Ectodermal cell (in vitro differentiated cells): ENCODE measurements at regions not wholly inside any gene's neighbourhood (a gene's known extent, or its start where the extent isn't known, plus 50 kb on each side); places are given as distances from the start of the nearest gene placed in this dataset.
"Not testable (repeated sequence)": the region's sequence is repeated elsewhere in the genome, so short reads cannot be mapped to it uniquely, and the experiment has no call there.

Source experiments
- H3K27ac ChIP-seq: 2 replicates; pipeline ENCODE4 v1.7.0; 2013; ENCODE audit warnings: mild to moderate bottlenecking, low read depth, low read length; ENCODE audit not compliant: insufficient read depth, poor library complexity, severe bottlenecking
- H3K27me3 ChIP-seq: 2 replicates; pipeline ENCODE4 v1.7.0; 2013; ENCODE audit warnings: mild to moderate bottlenecking, low read length; ENCODE audit not compliant: insufficient read depth, control insufficient read depth, poor library complexity, severe bottlenecking
- H3K36me3 ChIP-seq: one replicate; pipeline ENCODE4 v1.7.0; 2013; ENCODE audit warnings: low read length; ENCODE audit not compliant: control insufficient read depth, insufficient read depth
- H3K4me1 ChIP-seq: one replicate; pipeline ENCODE4 v1.7.0; 2013; ENCODE audit warnings: low read length; ENCODE audit not compliant: control insufficient read depth, insufficient read depth
- H3K4me3 ChIP-seq: 2 replicates; pipeline ENCODE4 v1.7.0; 2013; ENCODE audit warnings: low read depth, low read length, control low read depth; ENCODE audit not compliant: insufficient read depth
- H3K9me3 ChIP-seq: 2 replicates; pipeline ENCODE4 v1.7.0; 2013; ENCODE audit warnings: mild to moderate bottlenecking, low read length, moderate library complexity; ENCODE audit not compliant: control insufficient read depth
- WGBS, 2 experiments: methylation state at CpG; one replicate each; pipeline ENCODE4 v1.1.7; 2013; ENCODE audit warnings: missing lambda C conversion rate in 2 of 2; 5-methylcytosine and 5-hydroxymethylcytosine counted together

GRCh38 chr1:88562991-88563390 lies 121.1 kb upstream of the PKN2 start:
- H3K4me3 ChIP-seq, result no peak overlapping the region
- H3K4me1 ChIP-seq, result no peaks in the 10 kb centered on the region
- no peaks in the 10 kb centered on the region for H3K36me3 ChIP-seq
- no peaks in the 10 kb centered on the region for H3K9me3 ChIP-seq
- 73 to 76% methylated on average over 3 of the region's 3 CpGs for WGBS, 2 experiments
- H3K27ac ChIP-seq, result no peak overlapping the region
- no peaks in the 10 kb centered on the region for H3K27me3 ChIP-seq

GRCh38 chr1:88566615-88567387 lies 117.3 kb upstream of the PKN2 start:
- H3K27me3 ChIP-seq, result no peaks in the 10 kb centered on the region
- H3K9me3 ChIP-seq, result no peaks in the 10 kb centered on the region
- no peaks in the 10 kb centered on the region for H3K4me1 ChIP-seq
- no peak overlapping the region for H3K4me3 ChIP-seq
- WGBS, 2 experiments, result 83% methylated on average over 7 to 9 of the region's 9 CpGs
- no peak overlapping the region for H3K27ac ChIP-seq
- no peaks in the 10 kb centered on the region for H3K36me3 ChIP-seq

- Histone ChIP-seq H3K36me3 (no peaks in the 10 kb centered on the region), H3K27ac (no peak overlapping the region), H3K9me3 (no peaks in the 10 kb centered on the region), H3K4me3 (no peak overlapping the region), H3K27me3 (no peaks in the 10 kb centered on the region), H3K4me1 (no peaks in the 10 kb centered on the region)
- 72 to 78% methylated on average over 1 of the region's 1 CpG for WGBS, 2 experiments
Observed at GRCh38 chr1:88571506-88571905, 112.6 kb upstream of the PKN2 start.

- Histone ChIP-seq H3K27me3 (no peaks in the 10 kb centered on the region), H3K4me1 (no peaks in the 10 kb centered on the region), H3K36me3 (no peaks in the 10 kb centered on the region), H3K9me3 (no peaks in the 10 kb centered on the region), H3K27ac (no peak overlapping the region), H3K4me3 (no peak overlapping the region)
- 96 to 98% methylated on average over 3 of the region's 3 CpGs for WGBS, 2 experiments
Observed at GRCh38 chr1:88579598-88579997, 104.5 kb upstream of the PKN2 start.

- 95% methylated on average over 2 of the region's 2 CpGs for WGBS, 2 experiments
- H3K4me3 ChIP-seq, result no peak overlapping the region
- no peaks in the 10 kb centered on the region for H3K9me3 ChIP-seq
- no peaks in the 10 kb centered on the region for H3K27me3 ChIP-seq
- no peaks in the 10 kb centered on the region for H3K4me1 ChIP-seq
- no peaks in the 10 kb centered on the region for H3K36me3 ChIP-seq
- H3K27ac ChIP-seq, result no peak overlapping the region
Observed at GRCh38 chr1:88581703-88582102, 102.4 kb upstream of the PKN2 start.

- Histone ChIP-seq H3K4me3 (no peak overlapping the region), H3K27me3 (no peaks in the 10 kb centered on the region), H3K4me1 (no peaks in the 10 kb centered on the region), H3K27ac (no peak overlapping the region), H3K9me3 (no peaks in the 10 kb centered on the region), H3K36me3 (no peaks in the 10 kb centered on the region)
Observed at GRCh38 chr1:88593358-88593757, 90.7 kb upstream of the PKN2 start.

GRCh38 chr1:88595355-88596002 lies 88.6 kb upstream of the PKN2 start:
- no peaks in the 10 kb centered on the region for H3K4me1 ChIP-seq
- no peaks in the 10 kb centered on the region for H3K27me3 ChIP-seq
- no peak overlapping the region for H3K4me3 ChIP-seq
- no peak overlapping the region for H3K27ac ChIP-seq
- 75 to 77% methylated on average over 2 to 4 of the region's 4 CpGs for WGBS, 2 experiments
- H3K9me3 ChIP-seq, result no peaks in the 10 kb centered on the region
- no peaks in the 10 kb centered on the region for H3K36me3 ChIP-seq

GRCh38 chr1:88597973-88598372 lies 86.1 kb upstream of the PKN2 start:
- not testable (repeated sequence) for H3K27ac ChIP-seq, H3K36me3 ChIP-seq, H3K9me3 ChIP-seq, H3K27me3 ChIP-seq, H3K4me1 ChIP-seq, H3K4me3 ChIP-seq
- 78 to 79% methylated on average over 1 of the region's 1 CpG for WGBS, 2 experiments

- 73 to 74% methylated on average over 11 of the region's 11 CpGs for WGBS, 2 experiments
- Histone ChIP-seq H3K4me1 (no peaks in the 10 kb centered on the region), H3K4me3 (no peak overlapping the region), H3K27ac (no peak overlapping the region), H3K9me3 (no peaks in the 10 kb centered on the region), H3K36me3 (no peaks in the 10 kb centered on the region), H3K27me3 (no peaks in the 10 kb centered on the region)
Observed at GRCh38 chr1:88608139-88608943, 75.7 kb upstream of the PKN2 start.

GRCh38 chr1:88609051-88609450 lies 75.0 kb upstream of the PKN2 start:
- Histone ChIP-seq H3K4me1 (no peaks in the 10 kb centered on the region), H3K27me3 (no peaks in the 10 kb centered on the region), H3K36me3 (no peaks in the 10 kb centered on the region), H3K9me3 (no peaks in the 10 kb centered on the region), H3K27ac (no peak overlapping the region), H3K4me3 (no peak overlapping the region)
